Fibroblast of lung (primary cell): ENCODE measurements at regions not wholly inside any gene's neighbourhood (a gene's known extent, or its start where the extent isn't known, plus 50 kb on each side); places are given as distances from the start of the nearest gene placed in this dataset.
"Not testable (repeated sequence)": the region's sequence is repeated elsewhere in the genome, so short reads cannot be mapped to it uniquely, and the experiment has no call there.

ENCODE experiments used
- DNase-seq, 2 donors: peaks; one replicate each; pipeline versions ENCODE4 v3.0.0 to v3.0.0-alpha.2; 2010; ENCODE audit warnings: low read depth in 2 of 2
- H2AFZ ChIP-seq: 2 replicates; pipeline ENCODE4 v1.5.1; 2012; ENCODE audit warnings: low read length, control low read depth, inconsistent platforms
- H3K27ac ChIP-seq: 2 replicates; pipeline ENCODE4 v1.5.1; 2011; ENCODE audit warnings: low read length, control low read depth; ENCODE audit not compliant: insufficient read depth
- H3K27me3 ChIP-seq: 2 replicates; pipeline ENCODE4 v1.5.1; 2011; ENCODE audit warnings: mild to moderate bottlenecking, low read length; ENCODE audit not compliant: control insufficient read depth, insufficient read depth
- H3K36me3 ChIP-seq: 2 replicates; pipeline ENCODE4 v1.5.1; 2011; ENCODE audit warnings: low read length; ENCODE audit not compliant: control insufficient read depth, insufficient read depth
- H3K4me1 ChIP-seq: 2 replicates; pipeline ENCODE4 v1.5.1; 2011; ENCODE audit warnings: low read length; ENCODE audit not compliant: control insufficient read depth, insufficient read depth; ENCODE audit errors: extremely low read depth
- H3K4me2 ChIP-seq: 2 replicates; pipeline ENCODE4 v1.5.1; 2011; ENCODE audit warnings: low read length, control low read depth; ENCODE audit not compliant: insufficient read depth; ENCODE audit errors: extremely low read depth
- H3K4me3 ChIP-seq, 4 experiments: fragments of 200-600 bp in 1 of 4; sonication (generic) in 1 of 4; replicated peaks in 1 of 4; 2 replicates each; pipeline ENCODE4 v1.5.1; 2011 to 2016; ENCODE audit warnings: low read length in 4 of 4, low read depth in 3 of 4, mild to moderate bottlenecking in 3 of 4, control low read depth in 2 of 4, inconsistent platforms in 1 of 4, mixed read lengths in 1 of 4; ENCODE audit not compliant: insufficient read depth in 1 of 4; ENCODE audit errors: control extremely low read depth in 1 of 4
- H3K79me2 ChIP-seq: 2 replicates; pipeline ENCODE4 v1.5.1; 2012; ENCODE audit warnings: mild to moderate bottlenecking, low read length, inconsistent platforms; ENCODE audit not compliant: control insufficient read depth, insufficient read depth
- H3K9ac ChIP-seq: 2 replicates; pipeline ENCODE4 v1.5.1; 2011; ENCODE audit warnings: mild to moderate bottlenecking, low read length, control low read depth; ENCODE audit not compliant: insufficient read depth
- H3K9me3 ChIP-seq: 2 replicates; pipeline ENCODE4 v1.5.1; 2012; ENCODE audit warnings: low read depth, low read length; ENCODE audit not compliant: control insufficient read depth, insufficient read depth
- H4K20me1 ChIP-seq: 2 replicates; pipeline ENCODE4 v1.5.1; 2011; ENCODE audit warnings: low read length; ENCODE audit not compliant: control insufficient read depth, insufficient read depth; ENCODE audit errors: extremely low read depth
- EZH2 ChIP-seq: IDR thresholded peaks from 2 replicates; pipeline ENCODE4 v1.5.1; 2012; ENCODE audit warnings: low read length, control low read depth, mild to moderate bottlenecking; ENCODE audit errors: missing control alignments
- TF ChIP-seq, protein P1 (sequence below), 2 donors: IDR thresholded peaks in 1 of 2; conservative IDR thresholded peaks in 1 of 2; 1 replicate in 1 of 2; 2 replicates in 1 of 2; pipeline ENCODE4 v1.5.1; 2011 to 2012; ENCODE audit warnings: low read length in 2 of 2, control low read depth in 1 of 2, inconsistent platforms in 1 of 2, low read depth in 1 of 2, mild to moderate bottlenecking in 1 of 2

DNA sequence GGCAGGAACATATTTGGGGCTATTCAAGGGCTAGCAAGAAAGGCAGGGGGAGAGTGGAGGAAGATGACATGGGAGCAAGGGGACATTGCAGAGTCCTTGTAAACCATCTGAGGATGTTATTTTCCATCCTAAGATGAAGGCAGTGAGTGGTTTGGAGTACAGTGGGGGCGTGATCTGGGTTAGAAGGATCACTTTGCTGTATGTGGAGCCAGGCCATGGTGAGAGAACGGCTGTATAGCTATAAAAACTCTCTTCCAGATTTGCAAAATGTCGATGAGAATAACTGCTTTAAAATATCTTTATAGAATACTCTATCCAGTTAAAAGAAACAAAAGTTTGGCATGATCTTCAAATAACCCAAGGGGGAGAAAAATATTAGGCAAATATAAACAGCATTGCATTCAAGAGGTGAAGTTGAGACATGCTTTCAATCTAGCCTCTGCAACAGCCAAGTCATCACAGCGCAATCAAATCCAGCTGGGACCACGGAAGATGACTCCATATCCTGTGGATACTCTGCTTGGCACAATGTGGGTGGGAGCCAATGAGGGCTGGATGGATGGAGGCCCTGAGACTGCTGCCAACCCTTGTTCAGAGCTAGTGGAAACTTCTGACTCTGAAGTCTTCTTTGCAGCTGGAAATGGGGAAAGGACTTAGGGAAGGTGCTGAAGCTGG, 111.5 kb upstream of the BASP1 start:
- H3K4me2 ChIP-seq, result peak overlapping the region; percentile 68

DNA sequence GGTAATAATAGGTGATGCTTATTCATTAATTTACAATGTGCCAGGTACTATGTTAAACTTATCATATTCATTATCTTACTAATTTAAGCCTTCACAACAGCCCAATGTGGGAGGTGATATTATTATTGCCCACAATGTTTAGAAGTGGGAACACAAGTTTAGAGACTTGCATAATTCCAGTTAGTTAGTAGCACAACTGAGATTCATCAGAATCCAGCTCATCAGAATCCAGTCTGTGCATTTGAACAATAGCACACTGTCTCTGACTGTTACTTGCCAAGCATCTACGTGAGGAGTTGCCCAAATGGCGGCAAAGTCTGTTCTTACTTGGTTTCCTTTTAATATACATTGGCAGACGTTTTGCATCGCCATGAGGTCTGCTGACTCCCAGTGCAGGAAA, 110.9 kb upstream of the BASP1 start:
- H3K4me1 ChIP-seq, result peaks cover 12% of the 10 kb centered on the region
- H3K9ac ChIP-seq, result no peak overlapping the region
- H3K36me3 ChIP-seq, result no peaks in the 10 kb centered on the region
- no peak overlapping the region for H3K27ac ChIP-seq
- H3K9me3 ChIP-seq, result no peaks in the 10 kb centered on the region
- TF ChIP-seq EZH2, result no peak
- TF ChIP-seq, protein P1, sequence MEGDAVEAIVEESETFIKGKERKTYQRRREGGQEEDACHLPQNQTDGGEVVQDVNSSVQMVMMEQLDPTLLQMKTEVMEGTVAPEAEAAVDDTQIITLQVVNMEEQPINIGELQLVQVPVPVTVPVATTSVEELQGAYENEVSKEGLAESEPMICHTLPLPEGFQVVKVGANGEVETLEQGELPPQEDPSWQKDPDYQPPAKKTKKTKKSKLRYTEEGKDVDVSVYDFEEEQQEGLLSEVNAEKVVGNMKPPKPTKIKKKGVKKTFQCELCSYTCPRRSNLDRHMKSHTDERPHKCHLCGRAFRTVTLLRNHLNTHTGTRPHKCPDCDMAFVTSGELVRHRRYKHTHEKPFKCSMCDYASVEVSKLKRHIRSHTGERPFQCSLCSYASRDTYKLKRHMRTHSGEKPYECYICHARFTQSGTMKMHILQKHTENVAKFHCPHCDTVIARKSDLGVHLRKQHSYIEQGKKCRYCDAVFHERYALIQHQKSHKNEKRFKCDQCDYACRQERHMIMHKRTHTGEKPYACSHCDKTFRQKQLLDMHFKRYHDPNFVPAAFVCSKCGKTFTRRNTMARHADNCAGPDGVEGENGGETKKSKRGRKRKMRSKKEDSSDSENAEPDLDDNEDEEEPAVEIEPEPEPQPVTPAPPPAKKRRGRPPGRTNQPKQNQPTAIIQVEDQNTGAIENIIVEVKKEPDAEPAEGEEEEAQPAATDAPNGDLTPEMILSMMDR (conservative IDR thresholded peaks at IDR 0.05 in 1 of 2, IDR thresholded peaks at IDR 0.05 in 1 of 2; ENCODE audit: low read depth in 1 of 2, low read length in 2 of 2), result no peak
- no peaks in the 10 kb centered on the region for H3K79me2 ChIP-seq
- H3K4me3 ChIP-seq, result no peak overlapping the region
- H4K20me1 ChIP-seq, result no peaks in the 10 kb centered on the region
- no peaks in the 10 kb centered on the region for H3K27me3 ChIP-seq
- H3K4me2 ChIP-seq, result no peak overlapping the region
- H2AFZ ChIP-seq, result no peak overlapping the region
- DNase-seq, result no peak

More for the DNA sequence above, 111.5 kb upstream of the BASP1 start:
- no peak overlapping the region for H3K9ac ChIP-seq
- H3K27me3 ChIP-seq, result no peaks in the 10 kb centered on the region
- peak overlapping the region; percentile 60 for H3K27ac ChIP-seq
- H3K79me2 ChIP-seq, result no peaks in the 10 kb centered on the region
- no peak overlapping the region for H3K4me3 ChIP-seq
- H3K36me3 ChIP-seq, result no peaks in the 10 kb centered on the region
- TF ChIP-seq EZH2, result no peak
- TF ChIP-seq, protein P1 (conservative IDR thresholded peaks at IDR 0.05 in 1 of 2, IDR thresholded peaks at IDR 0.05 in 1 of 2; ENCODE audit: low read depth in 1 of 2, low read length in 2 of 2), result no peak
- peaks cover 12% of the 10 kb centered on the region for H3K4me1 ChIP-seq
- peak; percentile 67 to 76 for DNase-seq
- no peak overlapping the region for H2AFZ ChIP-seq
- no peaks in the 10 kb centered on the region for H4K20me1 ChIP-seq
- H3K9me3 ChIP-seq, result no peaks in the 10 kb centered on the region

DNA sequence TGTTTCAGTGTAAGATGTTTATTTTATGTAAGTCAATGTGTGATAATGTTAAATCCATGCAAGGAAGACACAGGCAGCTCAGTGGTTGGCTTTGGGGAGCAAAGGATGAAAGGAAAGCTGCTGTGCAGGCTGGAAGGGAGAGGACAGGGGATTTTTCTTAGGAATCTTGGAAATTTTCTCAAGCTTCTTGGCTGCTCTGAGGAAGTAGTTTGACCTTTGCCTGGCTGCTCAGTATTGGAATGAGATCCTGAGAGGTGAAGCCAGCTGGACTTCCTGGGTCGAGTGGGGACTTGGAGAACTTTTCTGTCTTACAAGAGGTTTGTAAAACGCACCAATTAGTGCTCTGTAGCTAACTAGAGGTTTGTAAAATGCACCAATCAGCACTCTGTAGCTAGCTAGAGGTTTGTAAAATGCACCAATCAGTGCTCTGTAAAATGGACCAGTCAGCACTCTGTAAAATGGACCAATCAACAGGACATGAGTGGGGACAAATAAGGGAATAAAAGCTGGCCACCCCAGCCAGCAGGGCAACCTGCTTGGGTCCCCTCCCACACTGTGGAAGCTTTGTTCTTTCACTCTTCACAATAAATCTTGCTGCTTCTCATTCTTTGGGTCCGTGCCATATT, 105.2 kb upstream of the BASP1 start:
- H3K4me2 ChIP-seq, H3K4me3 ChIP-seq, H3K79me2 ChIP-seq, H2AFZ ChIP-seq, H3K9ac ChIP-seq, H4K20me1 ChIP-seq, H3K36me3 ChIP-seq, H3K27ac ChIP-seq, H3K9me3 ChIP-seq, H3K27me3 ChIP-seq: not testable (repeated sequence)
- H3K4me1 ChIP-seq, result peaks cover 11% of the 10 kb centered on the region
- peak in 1 of 2 donors; percentile 27 for DNase-seq
